SK-N-SH treated with all-trans-retinoic acid at 6 μM for 48 hours (cell line): ENCODE measurements at regions not wholly inside any gene's neighbourhood (a gene's known extent, or its start where the extent isn't known, plus 50 kb on each side); places are given as distances from the start of the nearest gene placed in this dataset.

Experiments
- ATAC-seq: fragments of 200-7000 bp; cut with Tn5 transposase; 3 replicates; pipeline ENCODE4 v1.9.1; 2020; ENCODE audit warnings: mild to moderate bottlenecking, moderate library complexity
- ARNTL ChIP-seq: fragments of 450-650 bp; formaldehyde crosslinking; IDR thresholded peaks from 2 replicates; pipeline ENCODE4 v1.5.0; 2020; ENCODE audit warnings: low read depth, mild to moderate bottlenecking, moderate library complexity, borderline replicate concordance
- BACH2 ChIP-seq: fragments of 250-450 bp; sonication (Bioruptor Pico); IDR thresholded peaks from 2 replicates; pipeline ENCODE4 v1.9.0; 2021; ENCODE audit warnings: mild to moderate bottlenecking, borderline replicate concordance
- CREB5 ChIP-seq: fragments of 250-450 bp; sonication (Bioruptor Pico); IDR thresholded peaks from 2 replicates; pipeline ENCODE4 v1.5.1; 2020; ENCODE audit warnings: low read depth, mild to moderate bottlenecking, moderate library complexity
- CSDC2 ChIP-seq: fragments of 250-450 bp; sonication (Bioruptor Pico); IDR thresholded peaks from 2 replicates; pipeline ENCODE4 v1.5.0; 2020; ENCODE audit warnings: mild to moderate bottlenecking, moderate library complexity
- CSRNP3 ChIP-seq: fragments of 250-450 bp; sonication (Bioruptor Pico); IDR thresholded peaks from 2 replicates; pipeline ENCODE4 v1.5.1; 2021; ENCODE audit warnings: mild to moderate bottlenecking, moderate library complexity
- GLIS3 ChIP-seq: fragments of 250-450 bp; sonication (Bioruptor Pico); IDR thresholded peaks from 2 replicates; pipeline ENCODE4 v1.5.0; 2020; ENCODE audit warnings: mild to moderate bottlenecking, moderate library complexity
- ISL1 ChIP-seq: fragments of 250-450 bp; sonication (Bioruptor Pico); IDR thresholded peaks from 2 replicates; pipeline ENCODE4 v2.1.2; 2022; ENCODE audit warnings: mild to moderate bottlenecking, moderate library complexity
- OSR1 ChIP-seq: fragments of 250-450 bp; sonication (Bioruptor Pico); IDR thresholded peaks from 2 replicates; pipeline ENCODE4 v1.8.0; 2022; ENCODE audit warnings: moderate library complexity, mild to moderate bottlenecking, inconsistent platforms
- PATZ1 ChIP-seq: fragments of 250-450 bp; sonication (Bioruptor Pico); IDR thresholded peaks from 2 replicates; pipeline ENCODE4 v1.8.0; 2020; ENCODE audit warnings: mild to moderate bottlenecking, moderate library complexity, borderline replicate concordance
- POU6F1 ChIP-seq: fragments of 250-450 bp; sonication (Bioruptor Pico); IDR thresholded peaks from 2 replicates; pipeline ENCODE4 v1.8.0; 2021; ENCODE audit warnings: low read depth, mild to moderate bottlenecking, moderate library complexity, borderline replicate concordance
- PPARA ChIP-seq: fragments of 250-450 bp; sonication (Bioruptor Pico); IDR thresholded peaks from 2 replicates; pipeline ENCODE4 v1.5.0; 2020; ENCODE audit warnings: mild to moderate bottlenecking, borderline replicate concordance
- RARB ChIP-seq: fragments of 250-450 bp; sonication (Bioruptor Pico); IDR thresholded peaks from 2 replicates; pipeline ENCODE4 v1.8.0; 2021; ENCODE audit warnings: mild to moderate bottlenecking, moderate library complexity
- TCF4 ChIP-seq: fragments of 250-450 bp; sonication (Bioruptor Pico); IDR thresholded peaks from 2 replicates; pipeline ENCODE4 v1.8.0; 2021; ENCODE audit warnings: mild to moderate bottlenecking, moderate library complexity, borderline replicate concordance
- TOX ChIP-seq: fragments of 250-450 bp; sonication (Bioruptor Pico); IDR thresholded peaks from 2 replicates; pipeline ENCODE4 v1.8.0; 2021; ENCODE audit warnings: mild to moderate bottlenecking, moderate library complexity, borderline replicate concordance
- ZC3H10 ChIP-seq: fragments of 250-450 bp; sonication (Bioruptor Pico); IDR thresholded peaks from 2 replicates; pipeline ENCODE4 v1.5.1; 2021; ENCODE audit warnings: mild to moderate bottlenecking, moderate library complexity
- ZFP3 ChIP-seq: fragments of 250-450 bp; sonication (Bioruptor Pico); IDR thresholded peaks from 2 replicates; pipeline ENCODE4 v1.5.0; 2020; ENCODE audit warnings: mild to moderate bottlenecking, moderate library complexity
- ZFP30 ChIP-seq: fragments of 450-650 bp; formaldehyde crosslinking; IDR thresholded peaks from 2 replicates; pipeline ENCODE4 v1.5.0; 2022; ENCODE audit warnings: mild to moderate bottlenecking, moderate library complexity
- ZNF565 ChIP-seq: fragments of 450-650 bp; formaldehyde crosslinking; conservative IDR thresholded peaks from 2 replicates; pipeline ENCODE4 v1.5.0; 2020; ENCODE audit warnings: low read depth, mild to moderate bottlenecking, moderate library complexity
- ZNF70 ChIP-seq: fragments of 450-650 bp; formaldehyde crosslinking; IDR thresholded peaks from 2 replicates; pipeline ENCODE4 v1.5.0; 2020; ENCODE audit warnings: mild to moderate bottlenecking, moderate library complexity
- ZNF8 ChIP-seq: fragments of 450-650 bp; formaldehyde crosslinking; IDR thresholded peaks from 2 replicates; pipeline ENCODE4 v1.5.0; 2020; ENCODE audit warnings: mild to moderate bottlenecking, moderate library complexity

GRCh38 chr12:7582796-7583195 is 79.2 kb upstream of the CD163 start:
- no peak for ATAC-seq

GRCh38 chr12:7581625-7582024 is 78.0 kb upstream of the CD163 start:
- no peak for TF ChIP-seq ZNF8 (CRISPR knock-in tag)
- no peak for TF ChIP-seq ZNF565 (CRISPR knock-in tag)
- TF ChIP-seq CREB5 (CRISPR knock-in tag) = no peak
- TF ChIP-seq ZFP3 (CRISPR knock-in tag) = no peak
- TF ChIP-seq PPARA (CRISPR knock-in tag) = no peak
- TF ChIP-seq RARB (CRISPR knock-in tag) = no peak
- no peak for TF ChIP-seq ISL1 (CRISPR knock-in tag)
- no peak for TF ChIP-seq TOX (CRISPR knock-in tag)
- TF ChIP-seq ZC3H10 (CRISPR knock-in tag) = no peak
- no peak for TF ChIP-seq ZNF70 (CRISPR knock-in tag)
- no peak for TF ChIP-seq CSRNP3 (CRISPR knock-in tag)
- TF ChIP-seq CSDC2 (CRISPR knock-in tag) = no peak
- no peak for ATAC-seq

More at GRCh38 chr12:7582796-7583195, 79.2 kb upstream of the CD163 start:
- TF ChIP-seq GLIS3 = no peak
- no peak for TF ChIP-seq ZNF565 (CRISPR knock-in tag)
- TF ChIP-seq OSR1 (CRISPR knock-in tag) = no peak
- TF ChIP-seq ZFP3 (CRISPR knock-in tag) = no peak
- TF ChIP-seq ZFP30 (CRISPR knock-in tag) = no peak
- no peak for TF ChIP-seq CSRNP3 (CRISPR knock-in tag)
- TF ChIP-seq ZNF70 (CRISPR knock-in tag) = no peak
- no peak for TF ChIP-seq BACH2 (CRISPR knock-in tag)
- no peak for TF ChIP-seq PPARA (CRISPR knock-in tag)
- no peak for TF ChIP-seq ZC3H10 (CRISPR knock-in tag)
- TF ChIP-seq POU6F1 (CRISPR knock-in tag) = no peak
- TF ChIP-seq PATZ1 (CRISPR knock-in tag) = no peak
- TF ChIP-seq TCF4 = no peak
- no peak for TF ChIP-seq ARNTL (CRISPR knock-in tag)
- TF ChIP-seq ZNF8 (CRISPR knock-in tag) = no peak
- TF ChIP-seq CREB5 (CRISPR knock-in tag) = no peak

- TF ChIP-seq RARB (CRISPR knock-in tag) = no peak
- no peak for TF ChIP-seq CREB5 (CRISPR knock-in tag)
- TF ChIP-seq ISL1 (CRISPR knock-in tag) = no peak
- no peak for TF ChIP-seq ZNF565 (CRISPR knock-in tag)
- no peak for TF ChIP-seq ZNF8 (CRISPR knock-in tag)
- TF ChIP-seq ARNTL (CRISPR knock-in tag) = no peak
- no peak for ATAC-seq
Measured at GRCh38 chr12:7581046-7581445, 77.5 kb upstream of the CD163 start.
